C4-2B (cell line): ENCODE measurements at regions not wholly inside any gene's neighbourhood (a gene's known extent, or its start where the extent isn't known, plus 50 kb on each side); places are given as distances from the start of the nearest gene placed in this dataset.

Experiments
- CTCF ChIP-seq: fragments of 450-650 bp; conservative IDR thresholded peaks from 2 replicates; pipeline ENCODE4 v1.5.1; 2017; ENCODE audit warnings: mild to moderate bottlenecking
- ZFX ChIP-seq: fragments of 450-650 bp; IDR thresholded peaks from 2 replicates; pipeline ENCODE4 v1.6.1; 2017

GRCh38 chrX:68978255-68978654, 149.4 kb downstream of the EFNB1 start:
- TF ChIP-seq CTCF (no peak), ZFX (no peak)
